ENCODE measurements at regions not wholly inside any gene's neighbourhood (a gene's known extent, or its start where the extent isn't known, plus 50 kb on each side); places are given as distances from the start of the nearest gene placed in this dataset.

GRCh38 chr3:182479419-182480336 lies 313.6 kb upstream of the ATP11B start:
- H3K27ac ChIP-seq: no peak overlapping the region
- no peak overlapping the region for H3K4me3 ChIP-seq
- H3K9me3 ChIP-seq: no peaks in the 10 kb centered on the region
- H3K36me3 ChIP-seq: no peaks in the 10 kb centered on the region
- no peak for DNase-seq (ENCODE audit: low spot score)
- WGBS: 81% methylated on average over 8 of the region's 8 CpGs
- no peaks in the 10 kb centered on the region for H3K27me3 ChIP-seq (replicated peaks; ENCODE audit: insufficient read depth)
- H3K4me1 ChIP-seq (replicated peaks): no peaks in the 10 kb centered on the region
- intact Hi-C loops (cut with DNase I): no loop called here
- TF ChIP-seq POLR2A (IDR thresholded peaks at IDR 0.05): no peak
- TF ChIP-seq CTCF (IDR thresholded peaks at IDR 0.05): no peak
- no peak for TF ChIP-seq POLR2AphosphoS5 (IDR thresholded peaks at IDR 0.05)

- Histone ChIP-seq H3K36me3 (no peaks in the 10 kb centered on the region), H3K27me3 (replicated peaks; ENCODE audit: insufficient read depth) (no peaks in the 10 kb centered on the region), H3K4me1 (replicated peaks) (no peaks in the 10 kb centered on the region), H3K4me3 (no peak overlapping the region), H3K27ac (no peak overlapping the region), H3K9me3 (no peaks in the 10 kb centered on the region)
- TF ChIP-seq POLR2A (IDR thresholded peaks at IDR 0.05) (no peak), POLR2AphosphoS5 (IDR thresholded peaks at IDR 0.05) (no peak), CTCF (IDR thresholded peaks at IDR 0.05) (no peak)
- no peak for DNase-seq (ENCODE audit: low spot score)
- 57% methylated on average over 5 of the region's 5 CpGs for WGBS
- intact Hi-C loops (cut with DNase I): no loop called here
Measured at GRCh38 chr3:182482705-182483104, 310.6 kb upstream of the ATP11B start.

- H3K4me1 ChIP-seq (replicated peaks): no peaks in the 10 kb centered on the region
- H3K27me3 ChIP-seq (replicated peaks; ENCODE audit: insufficient read depth): no peaks in the 10 kb centered on the region
- DNase-seq (ENCODE audit: low spot score): no peak
- no peak for TF ChIP-seq POLR2AphosphoS5 (IDR thresholded peaks at IDR 0.05)
- TF ChIP-seq POLR2A (IDR thresholded peaks at IDR 0.05): no peak
- no peak for TF ChIP-seq CTCF (IDR thresholded peaks at IDR 0.05)
- no peak overlapping the region for H3K4me3 ChIP-seq
- no peaks in the 10 kb centered on the region for H3K36me3 ChIP-seq
- no peaks in the 10 kb centered on the region for H3K9me3 ChIP-seq
- intact Hi-C loops (cut with DNase I): no loop called here
- 49% methylated on average over 4 of the region's 4 CpGs for WGBS
- H3K27ac ChIP-seq: no peak overlapping the region
Measured at GRCh38 chr3:182484682-182485081, 308.6 kb upstream of the ATP11B start.

GRCh38 chr3:182485301-182485700 lies 308.0 kb upstream of the ATP11B start:
- no peak for DNase-seq (ENCODE audit: low spot score)
- H3K9me3 ChIP-seq: no peaks in the 10 kb centered on the region
- no peaks in the 10 kb centered on the region for H3K36me3 ChIP-seq
- H3K27me3 ChIP-seq (replicated peaks; ENCODE audit: insufficient read depth): no peaks in the 10 kb centered on the region
- WGBS: 12% methylated on average over 3 of the region's 3 CpGs
- no peaks in the 10 kb centered on the region for H3K4me1 ChIP-seq (replicated peaks)
- H3K4me3 ChIP-seq: no peak overlapping the region
- intact Hi-C loops (cut with DNase I): no loop called here
- H3K27ac ChIP-seq: no peak overlapping the region
- no peak for TF ChIP-seq POLR2AphosphoS5 (IDR thresholded peaks at IDR 0.05)
- TF ChIP-seq POLR2A (IDR thresholded peaks at IDR 0.05): no peak
- no peak for TF ChIP-seq CTCF (IDR thresholded peaks at IDR 0.05)

GRCh38 chr3:182486463-182486862 lies 306.8 kb upstream of the ATP11B start:
- no peak for DNase-seq (ENCODE audit: low spot score)
- Histone ChIP-seq H3K4me1 (replicated peaks) (no peaks in the 10 kb centered on the region), H3K9me3 (no peaks in the 10 kb centered on the region), H3K36me3 (no peaks in the 10 kb centered on the region), H3K4me3 (no peak overlapping the region), H3K27ac (no peak overlapping the region), H3K27me3 (replicated peaks; ENCODE audit: insufficient read depth) (no peaks in the 10 kb centered on the region)
- no peak for TF ChIP-seq POLR2AphosphoS5 (IDR thresholded peaks at IDR 0.05)
- TF ChIP-seq POLR2A (IDR thresholded peaks at IDR 0.05): no peak
- no peak for TF ChIP-seq CTCF (IDR thresholded peaks at IDR 0.05)
- 24% methylated on average over 4 of the region's 4 CpGs for WGBS
- intact Hi-C loops (cut with DNase I): no loop called here

All from prostate gland (tissue), 2 donors.